HG03460 (cell line): ENCODE measurements at regions not wholly inside any gene's neighbourhood (a gene's known extent, or its start where the extent isn't known, plus 50 kb on each side); places are given as distances from the start of the nearest gene placed in this dataset.

Source experiments
- ATAC-seq: cut with Tn5 transposase; IDR thresholded peaks from one replicate; pipeline ENCODE4 v1.9.1; 2021; ENCODE audit not compliant: unreplicated experiment

GRCh38 chr15:95834028-95834804 lies 496.3 kb upstream of the NR2F2 start:
- no peak for ATAC-seq

- no peak for ATAC-seq
Measured at GRCh38 chr15:95836536-95836935, 494.0 kb upstream of the NR2F2 start.

GRCh38 chr15:95837341-95838004 lies 493.0 kb upstream of the NR2F2 start:
- ATAC-seq = no peak

- peak; percentile 95 for ATAC-seq
Measured at GRCh38 chr15:95839367-95839782, 491.1 kb upstream of the NR2F2 start.

GRCh38 chr15:95840004-95840403 lies 490.5 kb upstream of the NR2F2 start:
- no peak for ATAC-seq

DNA sequence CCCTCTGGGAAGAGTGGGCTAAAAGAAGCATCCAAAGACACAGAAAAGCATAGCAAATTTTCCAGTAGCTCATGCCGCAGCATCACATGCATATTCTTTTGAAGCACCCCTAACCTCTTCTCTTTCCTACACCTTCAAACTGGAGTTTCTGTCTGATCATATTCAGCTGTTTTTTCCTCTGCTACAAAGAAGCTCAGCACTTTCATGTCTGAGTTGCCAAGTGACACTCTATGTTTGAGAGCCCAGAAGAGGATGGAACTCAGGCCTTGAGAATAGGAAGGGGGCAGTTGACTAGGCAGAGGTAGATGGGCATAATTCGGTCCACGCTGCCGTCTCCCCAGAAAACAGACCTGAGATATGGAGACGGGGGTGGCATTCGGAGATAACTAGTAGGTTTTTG lies 489.6 kb upstream of the NR2F2 start:
- ATAC-seq = no peak

GRCh38 chr15:95842576-95842975 lies 487.9 kb upstream of the NR2F2 start:
- ATAC-seq = no peak

DNA sequence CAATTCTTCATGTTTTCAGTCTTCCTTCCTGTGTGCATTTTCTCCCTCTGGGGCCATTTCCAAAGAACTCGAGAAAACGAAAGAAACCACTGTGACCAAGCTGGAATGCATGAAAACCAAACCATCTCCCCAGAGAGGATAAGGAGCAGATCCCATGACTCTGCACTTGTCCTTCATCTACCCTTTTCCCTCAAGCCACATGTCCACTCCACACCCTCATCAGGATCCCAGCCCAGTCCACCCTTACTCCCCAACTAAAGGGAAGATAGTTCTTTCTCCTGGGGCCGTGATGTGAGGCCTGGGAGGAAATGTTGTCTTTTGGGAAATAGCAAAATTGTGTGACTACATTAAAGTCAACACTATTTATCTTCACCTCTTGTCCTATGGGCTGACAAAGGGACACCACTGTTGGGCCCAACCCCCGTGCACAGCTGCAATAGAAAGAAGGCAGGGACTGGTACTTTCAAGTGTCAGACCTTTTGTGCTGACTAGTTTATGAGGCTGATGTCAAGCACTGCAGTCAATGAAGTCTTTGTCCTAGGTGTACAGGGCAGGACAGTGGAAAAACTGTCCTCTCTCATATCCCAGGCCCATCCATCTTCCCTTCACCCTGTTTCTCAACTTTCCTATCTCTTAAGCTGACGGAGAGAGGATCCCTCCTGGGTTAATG lies 487.1 kb upstream of the NR2F2 start:
- ATAC-seq = no peak

- ATAC-seq = no peak
Measured at GRCh38 chr15:95845862-95846515, 484.5 kb upstream of the NR2F2 start.

DNA sequence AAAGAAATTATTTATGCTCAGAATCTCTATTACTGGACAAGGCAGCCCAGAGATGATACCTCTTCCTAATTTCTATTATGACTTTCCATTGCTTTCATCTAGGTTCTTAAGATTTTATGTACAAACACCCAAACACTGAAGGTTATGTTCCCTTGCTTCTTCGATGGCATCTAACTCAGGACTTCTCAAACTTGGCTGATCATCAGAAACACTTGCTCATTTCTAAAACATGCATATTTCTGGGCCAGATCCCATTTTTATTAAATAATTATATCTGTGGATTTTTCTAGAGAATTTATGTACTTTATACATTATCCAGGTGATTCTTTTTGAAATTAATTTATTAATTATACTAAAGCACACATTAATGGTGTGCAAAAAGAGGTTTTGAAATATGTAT lies 482.4 kb upstream of the NR2F2 start:
- ATAC-seq = no peak

DNA sequence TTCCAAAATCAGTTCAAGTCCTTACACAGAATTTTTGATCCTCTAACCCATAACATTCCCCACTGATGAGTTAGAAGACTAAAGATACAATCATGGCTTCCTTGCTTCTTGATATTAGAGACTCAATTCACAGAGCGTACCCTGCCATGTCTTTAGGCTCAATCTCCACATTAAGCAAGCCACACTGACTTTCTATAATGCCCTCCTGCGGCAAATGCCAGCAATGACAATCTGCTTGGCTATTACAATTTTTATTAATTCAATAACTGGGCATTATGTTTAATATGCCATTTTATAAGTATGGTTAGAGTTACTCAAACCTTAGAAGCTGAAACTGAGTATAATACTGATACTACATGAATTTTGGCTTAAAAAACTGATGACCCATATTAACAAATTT lies 479.7 kb upstream of the NR2F2 start:
- ATAC-seq = no peak

DNA sequence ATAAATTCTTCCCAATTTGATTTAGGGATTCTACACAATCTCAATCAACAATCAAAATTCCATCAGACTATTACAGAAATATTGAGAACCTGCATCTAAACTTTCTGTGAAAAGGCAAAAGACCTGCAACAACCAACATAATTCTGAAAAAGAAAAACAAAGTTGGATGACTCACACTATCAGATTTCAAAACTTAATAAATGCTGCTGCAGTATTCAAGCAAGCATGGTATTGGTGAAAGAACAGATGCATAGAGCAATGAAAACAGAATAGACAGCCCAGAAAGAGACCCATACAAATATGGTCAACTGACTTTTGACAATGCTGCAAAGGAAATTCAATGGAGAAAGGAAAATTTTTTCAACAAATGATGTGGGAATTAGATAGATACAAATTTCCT lies 477.1 kb upstream of the NR2F2 start:
- no peak for ATAC-seq

DNA sequence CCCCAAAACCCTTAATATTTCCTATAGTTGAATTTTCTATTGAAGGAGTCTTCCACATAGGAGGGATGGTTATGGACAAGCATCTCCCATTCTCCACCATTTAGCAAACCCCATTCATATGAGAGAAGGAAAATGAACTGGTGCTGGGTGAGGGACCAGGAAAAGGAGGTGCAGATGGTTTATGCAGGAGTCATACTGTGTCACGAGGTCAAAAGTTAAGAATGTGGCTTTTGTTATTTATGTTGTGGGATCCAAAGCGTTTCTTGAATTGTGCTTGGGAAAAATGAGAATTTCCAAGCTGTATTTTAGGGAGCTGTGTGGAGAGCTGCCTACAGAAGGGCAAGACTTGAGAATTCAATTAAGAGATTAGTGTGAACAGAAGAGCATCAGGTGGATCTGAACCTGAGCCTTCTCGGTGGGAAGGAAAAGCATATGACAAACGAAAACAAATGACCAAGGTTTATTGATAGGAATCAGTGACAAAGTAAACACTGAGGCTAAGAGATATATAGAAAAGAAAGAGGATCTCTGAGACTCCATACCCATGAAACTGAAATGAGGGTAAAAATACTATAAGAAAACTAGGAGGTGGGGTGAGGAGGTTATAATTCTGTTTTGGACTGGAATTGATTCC lies 473.3 kb upstream of the NR2F2 start:
- no peak for ATAC-seq

GRCh38 chr15:95857758-95858157 lies 472.7 kb upstream of the NR2F2 start:
- ATAC-seq = no peak

GRCh38 chr15:95860406-95860805 lies 470.1 kb upstream of the NR2F2 start:
- no peak for ATAC-seq

DNA sequence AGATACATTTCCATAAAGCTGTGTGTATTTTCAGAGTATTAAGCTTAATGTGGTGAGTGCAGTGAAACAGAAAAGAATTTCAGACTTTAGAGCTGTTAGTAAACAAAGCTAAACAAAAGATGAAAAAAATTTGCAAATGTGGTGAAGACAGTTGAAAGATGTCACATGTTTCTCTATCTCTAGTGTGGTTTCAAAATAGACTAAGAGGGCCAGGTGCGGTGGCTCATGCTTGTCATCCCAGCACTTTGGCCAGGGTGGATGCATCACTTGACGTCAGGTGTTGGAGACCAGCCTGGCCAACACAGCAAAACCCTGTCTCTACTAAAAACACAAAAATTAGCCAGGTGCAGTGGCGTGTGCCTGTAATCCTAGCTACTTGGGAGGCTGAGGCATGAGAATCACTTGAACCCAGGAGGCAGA lies 466.0 kb upstream of the NR2F2 start:
- peak; percentile 88 for ATAC-seq

DNA sequence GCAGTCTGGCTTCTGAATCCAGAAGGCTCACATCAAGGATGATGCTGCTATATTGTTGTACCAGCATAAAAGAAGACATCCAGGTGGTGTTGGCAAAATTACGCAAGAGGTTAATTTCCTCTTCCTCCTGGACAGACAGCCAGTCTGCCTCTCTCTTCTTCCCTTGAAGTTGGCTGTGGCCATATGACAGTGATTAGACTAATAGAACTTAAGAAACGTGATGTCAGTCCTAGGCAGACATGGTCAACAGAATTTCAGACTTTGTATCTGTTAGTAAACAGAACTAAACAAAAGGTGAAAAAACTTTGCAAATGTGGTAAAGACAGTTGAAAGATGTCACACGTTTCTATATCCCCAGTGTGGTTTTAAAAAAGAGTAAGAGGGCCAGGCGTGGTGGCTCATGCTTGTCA lies 465.2 kb upstream of the NR2F2 start:
- no peak for ATAC-seq

- ATAC-seq = no peak
Measured at GRCh38 chr15:95866711-95867440, 463.6 kb upstream of the NR2F2 start.

DNA sequence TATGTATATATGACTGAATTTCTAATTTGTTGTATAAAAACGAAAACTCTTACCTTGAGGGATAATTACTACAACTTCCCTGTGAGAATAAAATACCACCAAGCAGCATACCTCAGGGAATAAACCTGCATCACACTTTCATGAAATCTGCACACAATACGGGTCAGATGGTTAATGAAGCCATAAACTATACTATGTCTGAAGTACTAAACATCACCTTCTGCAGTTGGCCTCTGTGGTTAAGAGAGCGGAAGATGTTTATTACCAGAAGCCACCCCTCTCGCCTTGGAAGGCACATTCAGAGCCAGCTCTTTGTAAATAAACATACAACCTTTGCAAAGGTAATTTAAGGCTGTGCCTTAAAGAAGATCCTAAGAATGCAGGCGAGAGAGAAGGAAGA lies 462.1 kb upstream of the NR2F2 start:
- no peak for ATAC-seq

- no peak for ATAC-seq
Measured at GRCh38 chr15:95868970-95869369, 461.5 kb upstream of the NR2F2 start.
